GDM1 (cell line): ENCODE measurements at regions not wholly inside any gene's neighbourhood (a gene's known extent, or its start where the extent isn't known, plus 50 kb on each side); places are given as distances from the start of the nearest gene placed in this dataset.

ENCODE experiments used
- DNase-seq: peaks from one replicate; lab custom pipeline; 2025; lab: John Stamatoyannopoulos, UW

- DNase-seq, result no peak
These were observed 392.2 kb upstream of the MARCKS start for GRCh38 chr6:113464960-113465359.

GRCh38 chr6:113466526-113466925 is 390.6 kb upstream of the MARCKS start:
- no peak for DNase-seq

- no peak for DNase-seq
These were observed 381.8 kb upstream of the MARCKS start for GRCh38 chr6:113475392-113475791.

GRCh38 chr6:113476937-113477839 is 380.0 kb upstream of the MARCKS start:
- no peak for DNase-seq

GRCh38 chr6:113480616-113481015 is 376.5 kb upstream of the MARCKS start:
- DNase-seq, result no peak

GRCh38 chr6:113481458-113481857 is 375.7 kb upstream of the MARCKS start:
- DNase-seq, result no peak

DNA sequence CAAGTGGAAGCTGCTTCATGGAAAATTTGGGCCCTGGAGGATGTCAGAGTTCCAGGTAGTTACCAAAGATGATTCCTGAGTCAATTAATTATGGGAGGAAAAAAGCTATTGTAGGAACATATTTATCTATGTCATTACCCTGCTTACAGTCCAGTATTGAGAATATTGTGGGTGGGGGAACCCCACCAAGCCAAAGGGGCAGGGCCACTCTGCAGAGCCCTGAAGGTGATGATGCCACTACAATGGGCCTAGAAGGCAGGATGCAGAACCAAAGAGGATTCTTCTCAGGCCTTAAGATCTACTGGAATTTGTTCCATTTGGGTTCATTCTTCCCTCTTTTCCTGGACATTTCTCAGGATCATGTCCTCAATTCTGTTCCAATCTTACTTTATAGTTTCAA is 375.2 kb upstream of the MARCKS start:
- DNase-seq, result no peak

GRCh38 chr6:113482771-113483170 is 374.4 kb upstream of the MARCKS start:
- no peak for DNase-seq

DNA sequence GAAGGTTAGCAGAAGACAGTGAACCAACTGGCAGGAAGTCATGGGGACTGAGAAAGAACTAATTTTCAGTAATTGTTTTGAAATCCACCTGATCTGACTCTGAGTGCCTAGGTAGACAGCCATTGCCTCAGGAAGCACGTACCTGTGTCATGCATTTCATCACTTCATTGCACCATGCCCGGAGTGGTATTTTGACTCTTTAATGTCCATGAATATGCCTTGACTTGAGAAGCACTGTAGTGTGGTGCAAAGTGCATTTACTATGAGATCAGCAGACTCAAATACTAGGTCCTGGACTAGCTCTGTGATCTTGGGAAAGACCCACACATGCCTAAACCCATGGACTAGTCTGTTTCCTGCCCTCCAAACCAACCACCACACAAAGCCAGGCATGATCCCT is 370.9 kb upstream of the MARCKS start:
- no peak for DNase-seq

- no peak for DNase-seq
These were observed 369.6 kb upstream of the MARCKS start for GRCh38 chr6:113487489-113488058.

DNA sequence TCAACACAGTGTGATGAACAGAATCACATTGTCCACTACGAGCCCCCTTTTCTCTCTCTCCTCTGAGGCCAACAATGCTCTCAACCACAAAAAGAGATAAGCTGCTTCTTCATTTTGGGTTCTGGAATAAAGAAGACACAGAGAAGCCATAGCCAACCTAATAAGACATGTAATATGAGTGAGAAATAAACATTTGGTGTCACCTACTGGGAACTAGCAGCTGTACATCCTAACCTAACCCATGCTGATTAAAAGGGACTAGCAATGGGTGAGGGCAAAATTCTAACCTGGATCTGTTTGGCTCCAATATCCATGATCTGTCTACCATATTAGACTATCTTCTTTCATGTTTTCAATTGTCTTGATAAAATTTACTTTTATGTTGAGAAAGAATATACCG is 369.1 kb upstream of the MARCKS start:
- DNase-seq, result no peak

GRCh38 chr6:113488812-113489685 is 368.1 kb upstream of the MARCKS start:
- no peak for DNase-seq

DNA sequence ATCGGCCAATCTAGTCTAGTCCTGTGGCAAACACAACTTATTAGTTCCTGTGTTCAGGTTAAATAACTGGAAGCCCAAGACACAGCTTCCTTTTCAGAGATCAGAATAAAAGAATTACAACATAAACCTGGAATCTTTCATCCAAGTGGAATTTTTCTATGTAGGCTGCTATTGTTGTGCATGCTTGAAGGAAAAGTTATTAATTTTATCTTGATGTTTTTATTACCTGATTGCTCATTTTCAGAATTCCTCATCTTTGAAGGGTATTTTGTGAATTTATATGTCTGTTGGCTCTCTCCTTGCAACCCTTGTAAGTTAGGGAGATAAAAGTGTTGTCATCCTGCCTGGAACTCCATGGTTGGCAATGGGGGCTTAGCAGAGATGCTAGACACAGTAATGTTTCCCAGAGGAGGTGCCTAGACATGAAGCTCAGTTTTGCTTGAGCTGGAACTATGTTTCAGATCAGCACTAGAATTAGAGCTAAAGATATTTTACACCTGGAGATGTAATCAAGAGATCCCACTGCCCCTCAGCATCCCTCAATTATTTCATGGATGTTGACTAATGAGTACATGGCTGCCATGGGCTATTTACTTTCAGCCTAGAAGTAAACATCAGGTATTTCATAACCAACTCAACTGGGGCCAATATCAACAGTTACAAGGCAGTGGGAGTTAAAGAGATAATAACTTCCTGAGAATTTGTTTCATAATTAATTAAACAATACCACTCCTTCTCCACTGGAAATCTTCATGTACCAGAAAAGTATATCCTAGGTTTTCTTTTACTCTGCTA is 367.0 kb upstream of the MARCKS start:
- DNase-seq, result no peak

DNA sequence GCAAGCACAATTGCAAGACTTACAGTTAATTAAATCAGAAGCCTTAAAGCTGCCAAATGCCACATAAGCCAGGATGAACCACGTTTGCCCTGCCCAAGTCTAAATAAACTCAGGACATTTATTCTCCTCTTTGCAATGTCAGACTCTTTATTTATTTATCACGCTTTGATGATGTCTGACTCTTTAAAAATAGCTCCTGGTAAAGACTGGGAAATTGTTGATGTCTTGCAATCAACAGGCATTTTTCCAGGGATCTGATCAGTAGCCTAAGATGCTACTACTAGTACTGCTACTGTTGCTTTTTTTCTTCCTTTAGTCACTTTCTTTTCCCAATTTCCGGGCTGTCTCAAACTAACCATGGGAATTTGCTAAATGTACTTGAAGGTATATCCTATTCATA is 365.8 kb upstream of the MARCKS start:
- no peak for DNase-seq

- no peak for DNase-seq
These were observed 363.2 kb upstream of the MARCKS start for GRCh38 chr6:113493991-113494390.

GRCh38 chr6:113495521-113495920 is 361.6 kb upstream of the MARCKS start:
- DNase-seq, result no peak

GRCh38 chr6:113496166-113496565 is 361.0 kb upstream of the MARCKS start:
- DNase-seq, result no peak

DNA sequence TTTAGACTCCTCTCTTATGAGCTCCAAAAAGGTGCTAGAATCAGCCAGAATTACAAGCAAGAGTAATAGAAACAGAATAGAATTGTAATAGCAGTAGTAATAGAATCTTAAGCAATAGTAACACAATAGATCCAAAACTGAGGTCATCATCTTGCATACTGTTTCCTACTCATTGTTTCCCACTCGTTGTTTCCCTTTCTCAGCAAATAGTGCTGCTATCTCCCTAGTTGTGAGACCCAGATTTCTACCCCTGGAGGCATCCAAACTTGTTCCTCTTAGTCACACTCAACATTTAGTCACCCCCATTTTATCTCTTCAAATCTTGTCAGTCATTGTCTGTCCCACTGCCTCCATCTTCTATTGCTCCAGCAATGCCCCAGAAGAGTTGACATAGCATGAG is 356.9 kb upstream of the MARCKS start:
- DNase-seq, result no peak

- no peak for DNase-seq
These were observed 352.0 kb upstream of the MARCKS start for GRCh38 chr6:113505084-113505699.

DNA sequence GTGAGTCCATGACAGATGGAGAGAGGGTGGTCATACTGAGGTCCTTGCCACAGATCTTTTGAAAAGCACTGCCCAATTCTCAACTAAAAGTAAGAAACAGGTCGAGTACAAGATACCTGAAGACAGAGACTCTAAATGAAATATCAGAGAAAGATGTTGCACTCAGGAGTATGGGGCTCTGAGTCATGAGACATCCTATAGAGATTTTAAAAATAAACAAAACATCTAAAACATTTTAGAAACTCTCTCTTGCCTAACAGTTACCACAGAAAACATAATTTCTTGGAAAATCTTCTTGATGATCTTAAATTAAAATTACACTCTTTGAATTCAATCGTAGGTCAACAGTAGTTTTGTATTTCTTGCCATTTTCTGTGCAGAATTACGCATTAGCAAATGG is 348.9 kb upstream of the MARCKS start:
- no peak for DNase-seq

DNA sequence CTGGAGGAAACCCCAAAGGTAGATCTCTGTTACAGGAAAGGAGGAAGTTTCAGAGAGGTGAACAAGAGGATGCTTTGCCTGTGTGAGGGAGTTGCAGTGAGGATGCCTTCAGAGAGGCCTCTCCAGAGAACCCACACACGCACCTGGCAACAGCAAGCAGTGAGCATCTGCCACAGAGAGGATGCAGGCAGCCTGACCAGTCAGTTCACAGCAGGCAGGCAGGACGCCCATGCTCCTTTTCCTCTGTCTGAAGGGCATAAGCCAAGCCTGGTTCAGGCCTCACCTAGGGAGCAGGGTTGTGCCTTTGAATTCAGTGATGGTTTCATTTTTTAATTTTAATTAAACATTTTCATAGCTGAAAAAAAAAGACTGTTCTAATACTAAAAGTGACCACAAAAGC is 346.0 kb upstream of the MARCKS start:
- no peak for DNase-seq
